Chondrocyte (in vitro differentiated cells): ENCODE measurements at regions not wholly inside any gene's neighbourhood (a gene's known extent, or its start where the extent isn't known, plus 50 kb on each side); places are given as distances from the start of the nearest gene placed in this dataset.
A peak's percentile ranks its signal among the peaks of the same experiment; 100 is the strongest.

Experiments used
- DNase-seq: peaks from one replicate; pipeline ENCODE4 v3.0.0; 2021; ENCODE audit warnings: mixed read lengths, low spot score
- H3K27ac Mint-ChIP-seq: one replicate; pipeline ENCODE4 v1.8.0; 2021; ENCODE audit warnings: mild to moderate bottlenecking, moderate library complexity, mixed read lengths; ENCODE audit not compliant: unreplicated experiment
- H3K27me3 Mint-ChIP-seq: 2 replicates; pipeline ENCODE4 v1.8.0; 2021; ENCODE audit warnings: low read depth, mixed read lengths
- H3K36me3 Mint-ChIP-seq: 2 replicates; pipeline ENCODE4 v1.8.0; 2021; ENCODE audit warnings: low read depth, mixed read lengths
- H3K4me1 Mint-ChIP-seq: 2 replicates; pipeline ENCODE4 v1.8.0; 2021; ENCODE audit warnings: low read depth, mild to moderate bottlenecking, mixed read lengths
- H3K4me3 Mint-ChIP-seq: one replicate; pipeline ENCODE4 v1.8.0; 2021; ENCODE audit warnings: mild to moderate bottlenecking, moderate library complexity, mixed read lengths; ENCODE audit not compliant: unreplicated experiment
- H3K9me3 Mint-ChIP-seq: 2 replicates; pipeline ENCODE4 v1.8.0; 2021; ENCODE audit warnings: low read depth, mixed read lengths
- TF ChIP-seq, protein P1 (sequence below): fragments of 200-600 bp; sonication (generic); IDR thresholded peaks from 2 replicates; pipeline ENCODE4 v1.5.0; 2021; ENCODE audit warnings: antibody characterized with exemption, mild to moderate bottlenecking, moderate library complexity

DNA sequence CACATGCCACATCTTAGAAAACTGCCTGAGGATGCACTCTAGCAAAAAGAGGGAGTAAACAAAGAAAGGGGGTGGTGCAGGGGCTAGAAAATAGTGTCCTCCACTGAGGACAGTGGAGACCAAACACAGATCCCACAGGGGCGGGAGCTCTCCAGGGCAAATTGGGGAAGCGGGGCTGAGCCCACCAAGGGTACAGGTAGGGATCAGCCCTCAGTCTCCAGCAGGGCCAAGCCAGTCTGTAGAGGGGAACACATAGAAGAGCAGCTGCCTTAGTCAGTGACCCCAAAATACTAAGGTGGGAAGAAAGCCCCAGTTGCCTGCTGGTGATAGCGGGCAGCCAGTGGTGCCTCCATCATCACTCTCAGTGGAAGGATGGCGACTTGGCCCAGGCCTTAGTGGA, 134.0 kb downstream of the ATPSCKMT start:
- Mint-ChIP-seq H3K36me3 (no peaks in the 10 kb centered on the region), H3K4me1 (peaks cover 4% of the 10 kb centered on the region)

DNA sequence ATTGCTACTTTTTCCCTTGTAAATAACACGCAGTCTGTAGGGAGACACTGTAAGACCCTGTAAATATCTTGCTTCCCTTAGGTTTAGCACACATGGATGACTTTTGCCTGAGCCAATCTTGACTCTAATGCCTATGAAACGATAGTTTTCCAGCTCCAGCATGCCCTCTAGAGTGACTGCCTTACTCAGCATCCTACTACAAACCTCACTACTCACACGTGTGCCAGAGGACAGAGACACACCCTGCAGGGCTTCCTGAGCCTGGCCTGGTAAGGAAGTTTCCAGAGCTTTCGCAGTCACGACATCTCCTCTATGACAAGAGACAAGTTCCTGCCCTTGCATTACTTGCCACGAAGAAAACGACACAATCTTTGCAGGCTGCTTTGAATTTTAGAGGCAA, 138.1 kb downstream of the ATPSCKMT start:
- no peak overlapping the region for H3K27ac Mint-ChIP-seq
- H3K4me3 Mint-ChIP-seq: no peak overlapping the region
- peaks cover 4% of the 10 kb centered on the region for H3K4me1 Mint-ChIP-seq
- DNase-seq: no peak
- peaks cover 3% of the 10 kb centered on the region for H3K9me3 Mint-ChIP-seq
- TF ChIP-seq, protein P1, sequence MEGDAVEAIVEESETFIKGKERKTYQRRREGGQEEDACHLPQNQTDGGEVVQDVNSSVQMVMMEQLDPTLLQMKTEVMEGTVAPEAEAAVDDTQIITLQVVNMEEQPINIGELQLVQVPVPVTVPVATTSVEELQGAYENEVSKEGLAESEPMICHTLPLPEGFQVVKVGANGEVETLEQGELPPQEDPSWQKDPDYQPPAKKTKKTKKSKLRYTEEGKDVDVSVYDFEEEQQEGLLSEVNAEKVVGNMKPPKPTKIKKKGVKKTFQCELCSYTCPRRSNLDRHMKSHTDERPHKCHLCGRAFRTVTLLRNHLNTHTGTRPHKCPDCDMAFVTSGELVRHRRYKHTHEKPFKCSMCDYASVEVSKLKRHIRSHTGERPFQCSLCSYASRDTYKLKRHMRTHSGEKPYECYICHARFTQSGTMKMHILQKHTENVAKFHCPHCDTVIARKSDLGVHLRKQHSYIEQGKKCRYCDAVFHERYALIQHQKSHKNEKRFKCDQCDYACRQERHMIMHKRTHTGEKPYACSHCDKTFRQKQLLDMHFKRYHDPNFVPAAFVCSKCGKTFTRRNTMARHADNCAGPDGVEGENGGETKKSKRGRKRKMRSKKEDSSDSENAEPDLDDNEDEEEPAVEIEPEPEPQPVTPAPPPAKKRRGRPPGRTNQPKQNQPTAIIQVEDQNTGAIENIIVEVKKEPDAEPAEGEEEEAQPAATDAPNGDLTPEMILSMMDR: peak; percentile 84
- no peaks in the 10 kb centered on the region for H3K27me3 Mint-ChIP-seq
- H3K36me3 Mint-ChIP-seq: no peaks in the 10 kb centered on the region

More for the DNA sequence above, 134.0 kb downstream of the ATPSCKMT start:
- Mint-ChIP-seq H3K27ac (no peak overlapping the region), H3K27me3 (no peaks in the 10 kb centered on the region), H3K4me3 (no peak overlapping the region), H3K9me3 (peaks cover 6% of the 10 kb centered on the region)
- TF ChIP-seq, protein P1: no peak
- no peak for DNase-seq

DNA sequence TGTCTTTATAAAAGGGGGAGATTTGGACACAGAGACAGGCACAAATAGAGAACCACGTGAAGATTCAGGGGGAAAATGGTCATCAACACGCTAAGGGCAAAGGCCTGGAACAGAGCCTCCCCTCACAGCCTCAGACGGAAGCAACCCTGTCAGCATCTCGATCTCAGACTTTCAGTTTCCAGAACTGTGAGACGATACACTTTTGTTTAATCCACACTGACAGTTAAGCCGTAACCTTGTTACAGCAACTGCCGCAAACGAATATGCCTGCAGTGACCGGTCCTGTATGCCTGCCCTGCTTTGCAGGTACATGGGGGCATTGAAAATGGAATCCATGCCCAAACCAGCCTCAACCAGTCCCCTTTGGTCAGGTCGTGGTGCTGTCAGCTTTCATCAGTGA, 139.5 kb downstream of the ATPSCKMT start:
- Mint-ChIP-seq H3K4me1 (peaks cover 4% of the 10 kb centered on the region), H3K27me3 (no peaks in the 10 kb centered on the region), H3K4me3 (no peak overlapping the region), H3K27ac (no peak overlapping the region), H3K9me3 (no peaks in the 10 kb centered on the region), H3K36me3 (no peaks in the 10 kb centered on the region)
- TF ChIP-seq, protein P1: no peak
- no peak for DNase-seq

DNA sequence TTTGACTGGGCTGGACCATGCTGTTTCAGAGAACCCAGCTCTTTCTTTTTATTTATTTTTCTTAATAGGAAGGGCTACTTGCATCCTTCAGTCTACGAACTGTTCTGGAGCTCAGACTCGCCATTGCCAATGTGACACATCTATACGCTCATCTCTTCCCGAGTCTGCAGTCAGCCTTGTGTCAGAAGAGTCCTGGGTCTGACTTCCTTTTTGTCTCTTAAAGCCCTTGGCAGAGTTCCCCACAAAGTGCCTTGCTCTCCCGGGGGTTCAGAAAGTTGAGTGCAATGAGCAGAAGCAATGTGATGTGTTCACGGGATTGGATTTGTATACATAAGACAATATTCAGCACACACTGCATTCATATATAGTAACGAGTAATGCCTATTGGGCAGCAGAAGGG, 140.4 kb downstream of the ATPSCKMT start:
- peaks cover 4% of the 10 kb centered on the region for H3K4me1 Mint-ChIP-seq
- no peak overlapping the region for H3K27ac Mint-ChIP-seq
- H3K36me3 Mint-ChIP-seq: no peaks in the 10 kb centered on the region
- H3K27me3 Mint-ChIP-seq: no peaks in the 10 kb centered on the region
- TF ChIP-seq, protein P1: no peak
- no peak overlapping the region for H3K4me3 Mint-ChIP-seq
- DNase-seq: no peak
- no peaks in the 10 kb centered on the region for H3K9me3 Mint-ChIP-seq

DNA sequence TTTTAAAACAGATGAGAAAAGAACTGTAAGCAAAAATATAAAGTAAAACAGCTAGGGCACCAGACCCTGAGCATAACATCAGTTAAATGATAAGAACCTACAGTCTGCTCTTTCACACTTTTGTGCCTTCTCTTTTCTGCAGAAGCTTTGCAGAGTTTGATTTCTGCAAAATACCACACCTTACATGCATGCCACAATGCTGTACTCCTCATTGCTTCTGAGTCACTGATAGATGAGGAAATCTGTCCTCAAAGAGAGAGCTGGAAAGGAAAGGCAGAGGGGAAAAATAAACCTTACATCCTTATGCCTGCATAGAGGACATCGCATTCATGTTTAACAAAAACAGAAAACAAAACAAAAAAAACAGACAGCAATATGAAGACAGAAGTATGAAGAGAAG, 142.9 kb downstream of the ATPSCKMT start:
- H3K4me3 Mint-ChIP-seq: no peak overlapping the region
- TF ChIP-seq, protein P1: no peak
- no peaks in the 10 kb centered on the region for H3K27me3 Mint-ChIP-seq
- no peaks in the 10 kb centered on the region for H3K36me3 Mint-ChIP-seq
- peaks cover 3% of the 10 kb centered on the region for H3K4me1 Mint-ChIP-seq
- DNase-seq: no peak
- H3K27ac Mint-ChIP-seq: no peak overlapping the region
- H3K9me3 Mint-ChIP-seq: no peaks in the 10 kb centered on the region
